AG09309 (cell line): ENCODE measurements at regions not wholly inside any gene's neighbourhood (a gene's known extent, or its start where the extent isn't known, plus 50 kb on each side); places are given as distances from the start of the nearest gene placed in this dataset.

Source experiments
- DNase-seq: peaks from one replicate; pipeline ENCODE4 v3.0.0-alpha.2; 2010; ENCODE audit warnings: low read depth
- H3K4me3 ChIP-seq: 2 replicates; pipeline ENCODE4 v1.5.1; 2011; ENCODE audit warnings: mild to moderate bottlenecking, low read depth, low read length, moderate library complexity; ENCODE audit not compliant: control insufficient read depth
- CTCF ChIP-seq: IDR thresholded peaks from 2 replicates; pipeline ENCODE4 v1.5.1; 2011; ENCODE audit warnings: mild to moderate bottlenecking, low read depth, low read length, inconsistent platforms; ENCODE audit not compliant: insufficient read depth, control insufficient read depth; ENCODE audit errors: missing control alignments

- DNase-seq = no peak
- TF ChIP-seq CTCF = no peak
- H3K4me3 ChIP-seq = no peak overlapping the region
Measured at GRCh38 chr7:140231771-140232491, 55.1 kb upstream of the KDM7A start.

- peak overlapping the region; percentile 47 for H3K4me3 ChIP-seq
- TF ChIP-seq CTCF = no peak
- DNase-seq = no peak
Measured at GRCh38 chr7:140230861-140231770, 54.3 kb upstream of the KDM7A start.

GRCh38 chr7:140230516-140230860 is 53.7 kb upstream of the KDM7A start:
- no peak for TF ChIP-seq CTCF
- peak overlapping the region; percentile 47 for H3K4me3 ChIP-seq
- DNase-seq = no peak

GRCh38 chr7:140229591-140230515 is 53.1 kb upstream of the KDM7A start:
- no peak for DNase-seq
- H3K4me3 ChIP-seq = peak overlapping the region; percentile 19
- TF ChIP-seq CTCF = no peak

- no peak overlapping the region for H3K4me3 ChIP-seq
- no peak for DNase-seq
- no peak for TF ChIP-seq CTCF
Measured at GRCh38 chr7:140229101-140229525, 52.3 kb upstream of the KDM7A start.
